Fibroblast of lung (primary cell): ENCODE measurements at regions not wholly inside any gene's neighbourhood (a gene's known extent, or its start where the extent isn't known, plus 50 kb on each side); places are given as distances from the start of the nearest gene placed in this dataset.

Source experiments
- DNase-seq, 2 donors: peaks; one replicate each; pipeline versions ENCODE4 v3.0.0 to v3.0.0-alpha.2; 2010; ENCODE audit warnings: low read depth in 2 of 2
- H2AFZ ChIP-seq: 2 replicates; pipeline ENCODE4 v1.5.1; 2012; ENCODE audit warnings: low read length, control low read depth, inconsistent platforms
- H3K27ac ChIP-seq: 2 replicates; pipeline ENCODE4 v1.5.1; 2011; ENCODE audit warnings: low read length, control low read depth; ENCODE audit not compliant: insufficient read depth
- H3K27me3 ChIP-seq: 2 replicates; pipeline ENCODE4 v1.5.1; 2011; ENCODE audit warnings: mild to moderate bottlenecking, low read length; ENCODE audit not compliant: control insufficient read depth, insufficient read depth
- H3K36me3 ChIP-seq: 2 replicates; pipeline ENCODE4 v1.5.1; 2011; ENCODE audit warnings: low read length; ENCODE audit not compliant: control insufficient read depth, insufficient read depth
- H3K4me1 ChIP-seq: 2 replicates; pipeline ENCODE4 v1.5.1; 2011; ENCODE audit warnings: low read length; ENCODE audit not compliant: control insufficient read depth, insufficient read depth; ENCODE audit errors: extremely low read depth
- H3K4me2 ChIP-seq: 2 replicates; pipeline ENCODE4 v1.5.1; 2011; ENCODE audit warnings: low read length, control low read depth; ENCODE audit not compliant: insufficient read depth; ENCODE audit errors: extremely low read depth
- H3K4me3 ChIP-seq, 4 experiments: fragments of 200-600 bp in 1 of 4; sonication (generic) in 1 of 4; replicated peaks in 1 of 4; 2 replicates each; pipeline ENCODE4 v1.5.1; 2011 to 2016; ENCODE audit warnings: low read length in 4 of 4, low read depth in 3 of 4, mild to moderate bottlenecking in 3 of 4, control low read depth in 2 of 4, inconsistent platforms in 1 of 4, mixed read lengths in 1 of 4; ENCODE audit not compliant: insufficient read depth in 1 of 4; ENCODE audit errors: control extremely low read depth in 1 of 4
- H3K79me2 ChIP-seq: 2 replicates; pipeline ENCODE4 v1.5.1; 2012; ENCODE audit warnings: mild to moderate bottlenecking, low read length, inconsistent platforms; ENCODE audit not compliant: control insufficient read depth, insufficient read depth
- H3K9ac ChIP-seq: 2 replicates; pipeline ENCODE4 v1.5.1; 2011; ENCODE audit warnings: mild to moderate bottlenecking, low read length, control low read depth; ENCODE audit not compliant: insufficient read depth
- H3K9me3 ChIP-seq: 2 replicates; pipeline ENCODE4 v1.5.1; 2012; ENCODE audit warnings: low read depth, low read length; ENCODE audit not compliant: control insufficient read depth, insufficient read depth
- H4K20me1 ChIP-seq: 2 replicates; pipeline ENCODE4 v1.5.1; 2011; ENCODE audit warnings: low read length; ENCODE audit not compliant: control insufficient read depth, insufficient read depth; ENCODE audit errors: extremely low read depth
- CTCF ChIP-seq, 2 donors: IDR thresholded peaks in 1 of 2; conservative IDR thresholded peaks in 1 of 2; 1 replicate in 1 of 2; 2 replicates in 1 of 2; pipeline ENCODE4 v1.5.1; 2011 to 2012; ENCODE audit warnings: low read length in 2 of 2, control low read depth in 1 of 2, inconsistent platforms in 1 of 2, low read depth in 1 of 2, mild to moderate bottlenecking in 1 of 2
- EZH2 ChIP-seq: IDR thresholded peaks from 2 replicates; pipeline ENCODE4 v1.5.1; 2012; ENCODE audit warnings: low read length, control low read depth, mild to moderate bottlenecking; ENCODE audit errors: missing control alignments

DNA sequence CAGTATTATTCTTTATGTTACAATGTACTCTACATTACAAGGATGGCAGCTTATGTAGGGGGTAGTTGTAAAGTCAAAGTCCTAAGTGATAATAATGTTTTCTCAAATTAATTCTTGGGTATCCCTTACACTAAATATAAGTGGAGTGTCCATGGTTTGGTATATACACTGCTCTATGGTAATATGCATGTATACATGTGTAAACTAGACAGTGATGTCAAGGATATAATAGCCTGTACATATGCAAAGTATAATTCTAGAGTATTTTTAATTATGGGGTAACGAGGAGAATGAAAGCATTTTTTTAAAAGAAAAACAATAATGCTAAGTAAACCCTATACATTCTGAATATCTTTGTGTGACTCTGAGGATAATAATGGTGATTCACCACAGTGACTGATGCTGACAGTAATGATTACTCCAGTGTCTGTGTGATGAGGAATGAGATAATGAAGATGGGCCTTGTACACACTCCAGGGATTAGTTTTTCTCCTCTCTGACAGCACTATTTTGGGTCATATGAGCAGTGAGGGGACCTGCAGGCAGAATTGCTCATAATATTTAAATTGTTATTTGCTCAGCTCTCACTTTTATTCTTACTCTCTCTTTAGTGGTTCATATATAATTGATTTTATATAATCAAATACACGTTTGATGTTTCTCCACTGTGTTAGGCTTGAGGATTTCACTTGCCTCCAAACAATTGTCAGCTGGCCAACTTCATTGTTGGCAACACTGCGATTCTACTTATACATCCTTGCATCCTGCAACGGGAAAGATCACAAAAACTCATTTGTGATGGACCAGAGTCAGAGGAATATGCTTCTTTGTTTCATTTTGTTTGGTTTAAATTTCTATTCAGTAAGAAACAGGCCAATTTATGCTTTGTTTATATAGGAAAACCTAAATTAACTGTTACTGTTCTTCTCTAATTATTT lies 88.2 kb downstream of the NREP start:
- TF ChIP-seq EZH2 = no peak
- no peak for TF ChIP-seq CTCF (conservative IDR thresholded peaks at IDR 0.05 in 1 of 2, IDR thresholded peaks at IDR 0.05 in 1 of 2; ENCODE audit: low read depth in 1 of 2, low read length in 2 of 2)
- H2AFZ ChIP-seq = no peak overlapping the region
- H3K36me3 ChIP-seq = no peaks in the 10 kb centered on the region
- DNase-seq = no peak
- H3K79me2 ChIP-seq = no peaks in the 10 kb centered on the region
- no peak overlapping the region for H3K9ac ChIP-seq
- no peaks in the 10 kb centered on the region for H4K20me1 ChIP-seq
- H3K9me3 ChIP-seq = no peaks in the 10 kb centered on the region
- no peaks in the 10 kb centered on the region for H3K4me1 ChIP-seq
- H3K27ac ChIP-seq = no peak overlapping the region
- H3K4me3 ChIP-seq = no peak overlapping the region
- no peaks in the 10 kb centered on the region for H3K27me3 ChIP-seq
- no peak overlapping the region for H3K4me2 ChIP-seq

DNA sequence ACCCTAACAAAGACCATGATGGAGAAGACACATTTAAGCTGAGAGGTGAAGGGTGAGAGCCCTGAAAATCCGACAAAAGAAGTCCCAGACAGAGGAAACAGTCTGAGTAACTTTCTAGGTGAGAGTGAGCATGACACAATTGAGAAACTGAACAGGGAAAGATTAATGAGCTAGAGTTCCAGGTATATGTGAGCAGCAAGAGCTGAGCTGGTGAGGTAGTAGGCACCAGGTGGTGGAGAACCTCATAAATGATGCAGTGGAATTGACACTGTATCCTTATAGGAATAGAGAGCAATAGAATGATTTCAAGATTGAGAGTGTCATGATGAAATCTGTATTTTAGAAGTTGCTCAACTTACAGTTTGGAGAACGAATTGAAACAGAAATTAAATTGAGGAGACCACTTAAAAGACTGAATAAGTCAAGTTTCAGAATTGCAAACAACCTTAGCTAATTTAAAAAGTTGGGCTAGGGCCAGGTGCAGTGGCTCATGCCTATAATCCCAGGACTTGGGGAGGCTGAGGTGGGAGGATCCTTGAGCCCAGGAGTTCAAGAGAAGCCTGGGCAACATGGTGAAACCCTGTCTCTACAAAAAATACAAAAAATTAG lies 89.8 kb downstream of the NREP start:
- no peaks in the 10 kb centered on the region for H3K36me3 ChIP-seq
- H3K27ac ChIP-seq = no peak overlapping the region
- H3K79me2 ChIP-seq = no peaks in the 10 kb centered on the region
- H3K27me3 ChIP-seq = no peaks in the 10 kb centered on the region
- H4K20me1 ChIP-seq = no peaks in the 10 kb centered on the region
- H3K9me3 ChIP-seq = no peaks in the 10 kb centered on the region
- TF ChIP-seq CTCF (conservative IDR thresholded peaks at IDR 0.05 in 1 of 2, IDR thresholded peaks at IDR 0.05 in 1 of 2; ENCODE audit: low read depth in 1 of 2, low read length in 2 of 2) = no peak
- no peak for TF ChIP-seq EZH2
- H3K9ac ChIP-seq = no peak overlapping the region
- H3K4me2 ChIP-seq = no peak overlapping the region
- H2AFZ ChIP-seq = no peak overlapping the region
- no peak for DNase-seq
- H3K4me1 ChIP-seq = no peaks in the 10 kb centered on the region
- H3K4me3 ChIP-seq = no peak overlapping the region

DNA sequence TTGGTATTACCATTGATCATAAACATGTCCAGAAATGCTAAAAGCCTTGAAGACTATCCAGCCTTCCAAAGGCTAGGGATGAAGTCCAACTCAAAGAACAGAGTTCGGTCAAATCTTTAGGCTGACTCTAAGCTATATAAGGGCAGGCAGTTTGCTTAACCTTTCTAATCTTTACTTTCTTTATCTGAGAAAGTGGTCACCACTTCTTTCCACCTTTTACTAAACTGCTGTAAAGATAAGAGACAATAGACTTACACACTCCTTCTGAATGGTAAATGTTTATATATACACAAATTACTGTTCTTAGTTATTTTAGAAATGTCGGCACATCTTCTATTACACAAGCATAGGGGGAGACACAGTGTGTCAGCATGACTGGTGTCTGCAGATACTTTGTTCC lies 100.4 kb downstream of the NREP start:
- no peaks in the 10 kb centered on the region for H3K36me3 ChIP-seq
- TF ChIP-seq CTCF (conservative IDR thresholded peaks at IDR 0.05 in 1 of 2, IDR thresholded peaks at IDR 0.05 in 1 of 2; ENCODE audit: low read depth in 1 of 2, low read length in 2 of 2) (no peak), EZH2 (no peak)
- H3K79me2 ChIP-seq = no peaks in the 10 kb centered on the region
- H3K27ac ChIP-seq = no peak overlapping the region
- H3K4me2 ChIP-seq = no peak overlapping the region
- no peaks in the 10 kb centered on the region for H3K4me1 ChIP-seq
- no peak overlapping the region for H3K9ac ChIP-seq
- no peaks in the 10 kb centered on the region for H3K27me3 ChIP-seq
- no peak for DNase-seq
- H4K20me1 ChIP-seq = no peaks in the 10 kb centered on the region
- H3K9me3 ChIP-seq = no peaks in the 10 kb centered on the region
- H2AFZ ChIP-seq = no peak overlapping the region
- H3K4me3 ChIP-seq = no peak overlapping the region
